Frontal cortex (tissue), 3 donors: ENCODE measurements at regions not wholly inside any gene's neighbourhood (a gene's known extent, or its start where the extent isn't known, plus 50 kb on each side); places are given as distances from the start of the nearest gene placed in this dataset.

Source experiments
- DNase-seq, 2 donors: peaks; one replicate each; pipeline ENCODE4 v3.0.0; 2012; ENCODE audit warnings: low spot score in 2 of 2
- FAIRE-seq: peaks from 2 replicates; lab custom pipeline; 2012; peaks lifted over from hg19 to GRCh38; lab: Jason Lieb, UNC
- donor health status: control.
- donor health status: control.
- donor health status: control.

DNA sequence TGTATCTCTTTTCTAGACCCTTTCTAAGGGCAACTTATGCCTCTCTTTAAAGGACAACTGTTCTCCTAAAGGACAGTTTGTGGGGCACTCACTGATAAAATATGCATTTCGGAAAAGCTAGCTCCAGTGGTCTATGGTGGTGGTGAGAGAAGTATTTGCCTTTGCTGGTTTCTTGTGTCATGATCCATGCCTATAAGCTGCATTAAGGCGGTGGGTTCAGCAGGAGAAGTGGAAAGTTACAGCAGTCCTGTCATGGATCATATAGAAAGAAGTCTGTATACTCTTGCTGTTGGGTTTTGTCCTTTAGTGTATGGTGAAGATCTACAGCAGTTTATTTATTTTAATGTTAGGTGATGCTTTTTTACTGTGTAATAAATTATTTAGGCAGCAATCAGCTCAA, 563.9 kb upstream of the PSMD7 start:
- DNase-seq: no peak
- no peak for FAIRE-seq

DNA sequence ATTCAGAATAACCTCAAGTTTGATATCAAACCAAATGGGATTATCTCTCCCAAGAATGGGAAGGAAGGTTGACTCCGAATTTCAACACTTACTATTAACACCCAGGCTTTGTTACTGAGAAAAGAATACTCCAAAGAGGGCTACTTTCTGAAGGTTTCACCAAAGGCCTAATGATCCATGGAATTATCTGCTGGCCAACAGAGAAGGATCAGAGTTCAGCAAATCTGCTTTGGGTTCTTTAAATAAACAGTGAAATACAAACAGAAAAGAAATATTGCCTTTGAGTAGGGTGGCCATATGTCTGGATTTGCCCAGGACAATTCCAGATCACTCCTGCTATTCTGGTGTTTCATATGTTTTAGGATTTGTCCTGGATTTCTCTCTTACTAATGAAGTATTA, 564.5 kb upstream of the PSMD7 start:
- FAIRE-seq (no peak), DNase-seq (no peak)

DNA sequence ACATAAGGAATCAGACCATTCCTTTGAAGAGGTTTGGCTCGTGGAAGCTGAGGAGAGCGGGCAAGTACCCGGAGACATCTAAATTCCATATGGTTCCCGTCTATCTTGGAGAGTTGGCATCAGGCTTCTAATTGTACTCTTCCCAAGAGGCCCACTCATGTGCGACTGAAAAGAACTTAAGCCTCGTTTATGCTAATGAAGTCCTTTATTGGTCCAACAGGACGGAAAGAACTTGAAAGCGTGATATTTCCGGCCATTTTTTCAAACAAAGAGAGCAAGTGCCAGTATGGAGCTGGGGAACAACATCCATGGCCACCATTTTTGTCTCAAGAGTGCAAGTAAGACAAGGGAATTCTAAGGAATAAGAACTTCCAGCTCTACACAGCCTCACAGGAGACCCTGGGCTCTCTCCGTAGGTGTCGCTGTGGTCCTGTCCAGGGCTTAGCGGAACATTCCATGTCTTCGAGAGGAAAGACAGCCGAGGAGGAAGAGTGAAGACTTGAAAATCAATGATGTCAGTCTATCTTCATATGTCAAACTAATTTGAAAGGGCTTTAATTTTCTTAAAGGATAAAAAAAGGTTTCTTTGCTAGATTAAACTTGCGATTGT, 566.0 kb upstream of the PSMD7 start:
- DNase-seq (no peak), FAIRE-seq (no peak)

DNA sequence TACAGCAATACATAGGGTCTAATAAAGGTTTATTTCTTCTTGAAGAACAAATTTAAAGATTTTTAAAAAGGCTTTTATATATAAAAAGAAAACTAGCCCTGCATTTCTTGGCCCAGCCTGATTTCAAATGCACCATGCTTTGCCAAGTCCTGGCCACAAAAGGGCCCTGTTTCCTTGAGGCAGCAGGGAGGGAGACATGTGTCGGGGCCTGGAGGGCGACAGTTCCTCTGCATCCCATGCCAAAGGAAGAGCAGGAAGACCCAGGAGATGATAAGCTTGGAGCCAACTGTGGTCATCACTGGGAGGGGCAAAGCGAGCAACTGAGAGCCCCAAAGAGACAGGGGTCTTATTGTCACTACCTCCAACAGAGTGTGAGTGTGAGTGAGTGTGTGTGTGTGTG, 571.5 kb upstream of the PSMD7 start:
- no peak for DNase-seq
- no peak for FAIRE-seq

DNA sequence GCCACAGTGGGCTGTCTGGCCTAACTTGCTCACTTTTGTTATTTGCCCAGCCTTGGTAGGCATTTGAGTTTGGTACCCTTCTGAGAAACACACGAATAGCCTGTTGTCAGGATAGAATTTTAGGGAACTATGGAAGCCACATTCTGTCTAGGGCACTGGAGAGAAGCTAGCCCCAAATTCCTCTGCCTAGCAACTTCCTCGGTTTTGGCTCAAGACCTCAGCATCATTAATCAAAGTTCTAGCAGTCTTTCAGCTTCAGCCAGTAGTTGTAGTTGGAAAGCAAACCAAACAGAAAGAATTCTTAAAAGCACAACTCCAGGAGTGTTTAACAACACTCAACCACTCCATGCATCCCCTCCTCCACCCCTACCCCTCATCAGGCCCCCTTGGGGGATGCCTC, 572.1 kb upstream of the PSMD7 start:
- FAIRE-seq (no peak), DNase-seq (no peak)

DNA sequence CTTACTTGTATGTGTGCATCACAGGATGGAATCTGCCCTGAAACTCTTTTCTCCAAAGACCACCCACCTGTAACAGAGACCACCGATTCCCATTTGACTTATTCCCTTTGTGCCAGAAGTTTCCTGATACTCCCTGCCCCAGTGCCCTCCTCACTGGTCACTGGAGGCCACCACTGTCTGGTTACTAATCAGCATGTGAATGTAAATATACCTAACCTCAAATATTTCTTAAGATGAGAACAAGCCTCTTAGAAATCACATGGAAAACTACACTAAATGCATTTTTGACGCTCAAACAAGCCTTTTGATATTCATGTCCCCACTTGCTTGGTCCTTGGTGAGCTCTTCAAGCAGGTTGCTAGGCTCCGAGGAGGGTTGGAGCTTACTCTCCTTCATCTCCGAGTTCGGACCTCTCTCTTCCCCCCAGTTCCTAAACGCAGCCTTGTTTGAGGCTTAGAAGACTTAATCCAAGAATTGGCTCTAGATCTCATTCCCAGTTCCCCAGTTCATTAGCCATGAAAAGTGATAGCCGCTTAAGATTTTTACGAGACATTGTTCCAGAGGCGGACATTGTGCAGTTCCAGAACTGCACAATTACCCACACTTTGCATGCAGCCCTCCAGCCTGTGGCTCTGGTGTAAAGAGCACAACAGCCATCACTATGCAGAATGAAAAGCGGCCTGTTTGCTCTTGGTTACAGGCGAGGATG, 579.2 kb upstream of the PSMD7 start:
- FAIRE-seq: no peak
- no peak for DNase-seq

DNA sequence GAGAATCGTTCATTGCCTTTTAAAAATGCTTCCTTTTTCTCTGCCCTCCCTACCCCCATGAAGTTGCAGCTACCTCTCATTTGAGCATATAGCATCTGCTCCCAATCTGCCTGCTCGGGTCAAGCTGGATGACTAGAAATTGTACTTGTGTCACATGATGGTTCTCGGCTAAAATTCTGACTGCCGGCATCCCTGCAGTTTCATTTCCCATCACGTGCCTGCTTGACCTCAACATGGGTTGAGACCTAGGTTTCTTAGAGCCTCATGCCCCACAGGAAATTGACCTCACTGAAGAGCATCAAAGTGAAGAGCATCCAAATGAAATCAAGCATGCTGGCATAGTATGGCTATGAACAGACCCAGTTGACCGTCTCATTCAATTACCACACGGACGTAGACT, 581.6 kb upstream of the PSMD7 start:
- FAIRE-seq (no peak), DNase-seq (no peak)

DNA sequence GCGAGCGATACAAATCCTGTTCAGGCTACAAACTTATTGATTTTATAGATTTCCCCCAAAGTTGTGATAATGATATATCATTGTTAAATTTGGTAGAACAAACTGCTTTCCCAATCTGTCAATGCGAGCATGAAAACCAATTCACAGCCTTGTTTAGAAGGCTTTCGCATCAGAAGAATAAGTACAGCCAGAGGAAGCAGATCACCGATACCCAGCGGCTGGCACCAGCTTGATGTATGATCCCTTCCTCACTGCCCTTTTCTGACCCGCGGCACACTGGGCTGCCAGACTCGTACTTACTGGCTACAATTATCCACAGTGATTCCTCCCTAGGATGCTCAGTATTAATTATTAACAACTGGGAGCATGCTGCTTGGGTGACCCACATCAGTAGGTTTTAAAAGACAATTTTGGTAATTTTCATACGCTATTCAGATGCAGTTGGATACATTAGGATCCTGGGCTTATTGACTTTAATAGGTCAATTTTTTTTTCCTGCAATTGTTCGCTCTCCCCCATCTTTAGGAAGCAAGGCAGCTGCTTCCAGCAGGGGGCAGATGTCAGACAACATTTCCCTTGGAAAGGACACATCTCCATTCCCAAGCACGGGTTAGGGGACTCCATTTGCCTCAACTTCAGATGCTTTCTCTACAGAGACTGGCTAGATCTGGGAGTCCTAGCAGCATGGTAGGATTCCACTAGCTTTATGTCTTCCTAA, 582.7 kb upstream of the PSMD7 start:
- FAIRE-seq (no peak), DNase-seq (peak in 1 of 2 donors; percentile 18)

DNA sequence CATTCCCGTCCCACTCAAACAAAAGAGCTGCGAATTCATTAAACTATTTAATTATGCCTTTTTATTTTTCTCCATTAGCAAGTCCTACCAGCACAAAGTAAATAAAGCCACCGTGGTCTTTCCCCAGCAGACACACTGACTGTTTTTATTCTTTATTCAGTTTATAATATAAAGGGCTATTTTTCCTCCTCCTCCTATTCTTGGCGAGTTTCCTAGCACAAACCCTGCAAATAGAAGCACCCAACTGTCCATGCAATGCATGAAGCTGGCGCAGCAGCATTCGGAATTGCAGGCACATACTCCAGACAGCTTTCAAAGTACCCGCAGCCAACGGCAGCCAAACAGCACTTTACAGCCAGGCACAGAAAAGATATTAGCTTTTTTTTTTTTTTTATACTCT, 583.4 kb upstream of the PSMD7 start:
- peak; percentile 94 for FAIRE-seq
- DNase-seq: peak; percentile 36 to 44

DNA sequence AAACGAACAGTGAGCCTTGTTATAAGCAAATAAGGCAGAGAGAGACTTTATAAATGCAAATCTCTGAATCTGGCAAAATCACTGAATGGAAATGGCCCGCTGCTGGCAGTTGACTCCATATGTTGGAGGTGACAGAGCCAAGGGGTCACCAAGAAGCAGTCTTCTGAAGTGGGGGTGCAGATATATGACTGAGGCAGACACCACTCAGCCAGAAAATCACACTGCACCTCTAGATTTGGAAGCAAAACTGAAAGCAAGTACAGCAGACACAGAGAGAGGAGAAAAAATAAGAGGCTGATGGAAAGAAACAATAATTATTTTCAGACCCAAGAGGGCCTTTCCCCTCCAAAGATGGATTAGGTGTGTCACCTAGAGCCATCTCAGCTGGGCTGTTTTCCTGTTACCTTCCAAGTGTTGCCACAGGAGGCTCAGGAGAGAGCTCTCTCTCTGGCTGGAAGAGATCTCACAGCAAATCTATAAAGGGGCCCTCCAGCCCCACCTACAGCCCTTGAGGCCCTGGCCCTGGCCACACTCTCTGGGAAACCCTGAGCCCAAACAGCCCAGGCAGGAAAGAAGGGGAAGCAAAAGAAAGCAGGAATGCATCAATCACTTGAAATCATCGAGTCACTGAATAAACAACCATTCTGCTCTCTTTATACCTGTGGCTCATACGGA, 585.1 kb upstream of the PSMD7 start:
- FAIRE-seq: no peak
- no peak for DNase-seq

DNA sequence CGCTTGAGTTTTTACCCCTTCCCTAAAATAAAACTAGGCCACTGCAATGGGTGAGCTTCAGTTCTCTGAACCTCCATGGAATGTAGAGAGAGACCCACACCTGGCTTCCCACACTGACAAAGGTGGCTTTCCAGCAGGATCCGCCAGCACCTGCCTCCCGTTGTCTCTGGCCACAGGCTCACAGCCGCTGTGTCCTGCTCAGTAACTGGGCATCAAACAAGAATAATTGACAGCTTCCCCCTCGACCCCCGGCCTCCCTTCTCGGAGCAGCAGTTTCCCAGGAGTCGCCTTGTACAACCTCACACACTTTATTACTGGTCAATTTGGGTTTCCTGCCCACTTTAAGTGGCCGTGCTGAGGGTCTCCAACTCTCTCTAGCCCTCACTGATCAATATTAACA, 586.1 kb upstream of the PSMD7 start:
- DNase-seq (no peak), FAIRE-seq (no peak)

DNA sequence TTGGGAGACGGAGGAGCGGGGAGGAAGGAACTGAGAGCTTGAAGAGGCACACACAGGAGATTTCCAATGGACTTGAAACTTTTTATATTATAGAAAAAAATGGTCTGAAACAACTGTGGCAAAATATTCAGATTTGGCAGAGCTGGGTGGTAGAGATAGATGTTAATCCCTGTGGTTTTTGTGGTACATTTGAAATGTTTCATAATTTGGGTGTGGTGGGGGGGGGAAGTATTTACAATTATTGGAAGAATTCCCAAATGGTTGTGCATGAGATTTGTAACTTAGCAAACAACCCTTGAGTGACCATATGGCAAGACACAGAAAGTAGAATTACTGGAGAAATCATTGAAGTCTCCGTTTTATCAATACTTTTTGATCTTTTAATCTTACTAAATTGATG, 588.8 kb upstream of the PSMD7 start:
- DNase-seq (no peak), FAIRE-seq (no peak)

DNA sequence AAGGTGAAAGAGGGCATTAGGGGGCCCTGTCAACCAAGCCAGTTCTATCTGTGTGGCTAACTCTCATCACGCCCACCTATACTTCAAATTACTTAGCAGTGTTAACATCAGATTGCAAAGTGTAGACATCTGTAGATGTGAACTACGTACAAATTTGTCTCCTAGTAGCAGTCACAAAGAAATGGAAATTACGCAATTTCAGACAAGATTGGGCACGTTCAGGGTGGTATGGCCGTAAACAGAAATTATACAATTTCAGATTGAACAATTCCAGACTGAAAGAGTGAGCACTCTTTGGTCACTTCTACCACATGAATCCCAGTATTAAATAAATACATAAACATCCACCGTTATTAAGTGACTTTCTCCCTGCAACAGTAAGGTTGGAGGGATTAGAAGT, 592.7 kb upstream of the PSMD7 start:
- no peak for DNase-seq
- FAIRE-seq: no peak

DNA sequence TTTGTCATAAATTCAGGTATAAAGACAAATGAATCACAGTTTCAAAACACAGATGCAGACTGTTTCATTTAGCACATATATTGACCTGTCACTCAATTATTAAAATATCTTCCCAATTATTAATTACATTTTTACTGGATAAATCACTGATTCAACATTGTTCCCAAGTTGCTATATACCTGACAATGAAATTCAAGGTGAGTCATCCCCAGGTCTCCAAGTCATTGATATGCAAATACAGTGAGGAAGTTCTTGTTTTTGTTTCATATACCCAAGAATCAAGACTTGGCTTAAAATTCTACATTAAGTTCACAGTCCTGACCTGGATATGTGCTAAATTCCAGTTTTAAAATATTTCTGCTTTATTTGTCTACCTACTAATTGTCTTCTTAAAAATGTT, 599.3 kb upstream of the PSMD7 start:
- no peak for DNase-seq
- FAIRE-seq: no peak

DNA sequence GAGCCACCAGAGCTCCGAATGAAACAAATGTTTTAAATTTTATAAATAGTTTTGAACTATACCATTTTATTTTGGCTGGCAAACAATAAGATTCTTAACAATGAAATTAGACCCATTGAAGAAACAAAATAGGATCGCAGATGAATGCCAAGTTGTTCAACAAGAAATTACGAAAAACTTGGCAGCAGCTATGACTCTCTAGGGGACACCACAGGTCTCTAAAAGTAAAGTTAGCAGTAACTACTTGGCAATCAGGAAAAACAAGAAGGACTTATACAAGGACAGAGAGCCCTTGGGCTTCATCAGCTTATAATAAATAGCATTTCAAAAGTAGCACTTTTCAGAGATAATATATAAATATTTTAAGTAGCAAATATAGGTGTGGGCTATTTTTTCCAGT, 603.8 kb upstream of the PSMD7 start:
- no peak for DNase-seq
- FAIRE-seq: no peak

DNA sequence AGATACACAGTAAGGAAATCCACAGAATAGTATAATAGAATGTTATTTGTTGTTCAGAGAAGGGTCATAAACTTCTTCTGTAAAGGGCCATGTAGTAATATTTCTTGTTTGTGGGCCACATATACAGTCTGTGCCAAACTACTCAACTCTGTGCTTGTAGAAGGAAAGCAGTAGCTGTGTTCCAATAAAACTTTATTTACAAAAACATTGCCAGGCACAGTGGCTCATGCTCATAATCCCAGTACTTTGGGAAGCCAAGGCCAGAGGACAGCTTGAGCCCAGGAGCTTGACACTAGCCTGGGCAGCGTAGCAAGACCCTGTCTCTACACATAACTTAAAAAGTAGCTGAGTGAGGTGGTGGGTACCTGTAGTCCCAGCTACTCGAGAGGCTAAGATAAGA, 612.8 kb upstream of the PSMD7 start:
- no peak for FAIRE-seq
- DNase-seq: no peak

DNA sequence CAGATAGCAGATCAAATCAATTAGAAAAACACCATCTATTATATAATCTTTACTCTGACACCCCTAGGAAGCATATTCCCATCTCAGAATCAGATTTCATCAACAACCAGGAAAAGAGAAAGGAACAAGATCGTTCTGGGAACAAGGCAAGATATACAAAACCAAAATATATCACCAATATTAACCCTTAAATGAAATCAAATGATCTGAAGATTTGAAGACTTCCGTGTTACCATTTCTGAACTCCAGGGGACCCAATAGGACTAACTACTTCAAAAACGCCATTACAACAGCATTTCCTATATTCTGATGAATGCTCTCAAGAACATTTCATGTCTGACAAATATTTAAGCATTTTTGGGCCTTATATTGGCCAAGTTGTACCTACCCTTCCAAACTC, 624.2 kb upstream of the ZFHX3 start:
- DNase-seq: no peak
- no peak for FAIRE-seq

DNA sequence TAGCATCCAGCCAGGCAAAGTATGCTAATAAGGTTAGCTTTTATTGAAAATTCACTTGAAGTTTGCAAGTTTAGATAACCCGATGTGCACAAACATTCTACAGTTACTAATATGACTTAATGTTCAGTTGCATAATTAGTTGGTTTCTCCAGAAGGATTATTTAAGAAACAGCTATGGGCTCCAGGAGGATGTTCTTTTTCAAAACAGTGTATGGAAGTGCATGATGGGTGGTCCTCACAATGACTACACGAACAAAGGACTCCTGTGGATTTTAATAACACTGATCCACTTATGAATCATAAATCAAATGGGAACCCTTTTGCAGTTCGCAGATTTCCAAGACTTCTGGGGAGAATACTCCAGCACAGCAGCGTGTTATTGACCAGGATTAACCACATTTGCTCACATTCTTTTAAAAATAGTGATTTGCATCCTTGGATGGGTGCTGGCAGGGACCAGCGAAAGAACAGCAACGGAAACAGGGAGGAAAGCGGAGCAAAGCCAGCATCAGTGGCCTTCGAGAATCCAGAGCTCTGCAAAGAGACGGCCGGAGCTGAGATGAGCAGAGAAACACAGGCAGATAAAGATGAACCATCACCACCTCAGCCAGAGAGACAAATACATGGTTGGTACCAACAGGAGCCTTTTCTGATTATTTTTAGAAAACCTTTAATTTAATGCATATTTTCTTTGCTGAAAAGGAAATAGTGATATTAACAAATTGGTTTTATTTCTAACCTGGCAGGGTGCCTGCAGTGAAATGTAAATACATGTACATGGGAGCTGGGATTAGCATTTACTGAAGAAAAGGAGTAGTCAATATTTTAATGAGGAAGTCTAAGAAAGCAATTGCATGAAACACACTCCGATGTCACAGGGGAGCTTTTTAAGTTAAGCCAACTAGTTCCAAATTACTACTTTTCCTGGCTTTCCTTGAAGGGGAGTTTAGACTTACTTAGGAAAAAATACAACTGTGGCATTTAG, 623.2 kb upstream of the ZFHX3 start:
- no peak for FAIRE-seq

DNA sequence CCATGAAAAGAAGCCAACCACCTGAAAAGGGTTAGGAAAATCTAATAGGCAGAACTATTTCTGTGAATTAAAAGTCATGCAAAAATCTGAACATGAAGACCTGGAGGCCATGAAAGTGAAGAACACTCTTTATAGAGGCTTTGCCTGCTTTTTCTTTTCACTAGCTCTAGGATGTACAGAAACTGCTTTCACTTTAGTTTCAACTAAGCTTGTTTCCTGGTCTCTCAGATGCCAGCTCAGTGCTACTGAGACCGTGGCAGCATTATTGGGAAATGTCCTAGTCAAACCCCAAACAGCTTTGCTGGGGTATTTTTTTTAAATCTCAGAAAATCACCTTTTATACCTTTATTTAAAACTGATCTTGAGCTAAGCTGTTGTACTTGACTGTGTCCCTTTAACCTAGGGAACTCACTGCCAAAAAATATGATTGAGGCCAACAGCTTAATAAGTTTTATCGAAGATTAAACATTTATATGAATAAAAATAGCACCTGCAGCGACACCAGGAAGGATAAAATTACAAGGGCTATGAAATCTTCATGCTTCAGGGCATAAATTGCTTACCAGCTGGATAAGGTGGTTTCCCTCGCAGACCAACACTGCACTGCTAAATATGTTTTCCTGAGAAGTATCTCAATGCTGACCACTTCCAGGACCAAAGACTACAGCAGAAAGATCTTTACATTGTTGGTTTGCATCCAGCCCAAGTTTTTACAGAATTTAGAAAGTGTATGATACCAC, 621.8 kb upstream of the ZFHX3 start:
- DNase-seq: no peak

More for the DNA sequence above, 623.2 kb upstream of the ZFHX3 start:
- DNase-seq: no peak

More for the DNA sequence above, 621.8 kb upstream of the ZFHX3 start:
- no peak for FAIRE-seq
